ENCODE measurements at regions not wholly inside any gene's neighbourhood (a gene's known extent, or its start where the extent isn't known, plus 50 kb on each side); places are given as distances from the start of the nearest gene placed in this dataset.

- DNase-seq: no peak
Observed at GRCh38 chr2:24439971-24440340, 51.1 kb upstream of the NCOA1 start.

DNA sequence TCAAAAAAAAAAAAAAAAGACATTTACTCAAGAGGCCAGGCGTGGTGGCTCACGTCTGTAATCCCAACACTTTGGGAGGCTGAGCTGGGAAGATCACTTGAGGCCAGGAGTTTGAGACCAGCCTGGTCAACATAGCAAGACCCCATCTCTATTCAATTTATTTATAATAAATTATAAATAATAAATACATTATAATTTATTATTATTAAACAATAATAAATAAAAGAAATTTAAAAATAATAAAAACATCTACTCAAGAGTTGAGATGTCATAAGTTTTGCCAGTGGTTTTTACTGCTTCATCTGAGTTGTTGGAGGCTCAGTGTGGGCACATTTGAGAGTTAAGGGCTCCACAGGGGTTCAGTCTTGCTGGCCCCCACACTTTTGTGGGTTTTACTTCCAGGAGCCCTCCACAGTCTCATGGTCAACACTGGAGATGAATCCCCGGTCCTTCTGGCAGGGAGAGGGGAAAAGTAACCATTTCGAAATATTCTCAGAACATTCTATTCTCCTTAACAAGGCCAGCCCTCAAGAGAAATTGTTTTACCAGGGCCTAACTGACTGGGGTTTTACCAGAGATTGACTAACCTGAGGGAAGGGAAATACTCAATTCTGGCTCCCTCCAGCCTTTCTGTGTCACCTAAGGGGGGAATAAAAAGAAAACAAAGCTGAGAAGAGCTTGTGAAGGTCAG lies 51.6 kb upstream of the NCOA1 start:
- DNase-seq: no peak

DNA sequence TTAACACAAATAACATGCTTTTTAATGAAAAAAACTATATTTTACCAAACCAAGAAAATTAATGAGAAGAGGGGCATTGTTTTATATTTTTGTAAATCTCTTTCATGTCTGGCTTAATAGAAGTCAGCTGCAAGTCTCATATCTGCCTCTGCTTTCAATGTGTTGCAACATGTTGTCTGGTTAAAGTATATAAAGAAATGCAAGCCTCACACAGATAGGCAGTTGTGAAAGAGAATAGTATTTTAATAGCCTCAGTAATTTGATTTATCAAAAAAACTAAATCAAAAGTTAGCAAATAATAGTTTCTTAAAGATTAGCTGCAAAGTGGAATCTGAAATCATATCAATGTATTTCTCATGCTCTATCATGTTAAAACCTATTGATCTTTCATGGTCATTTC lies 52.9 kb upstream of the NCOA1 start:
- no peak for DNase-seq

DNA sequence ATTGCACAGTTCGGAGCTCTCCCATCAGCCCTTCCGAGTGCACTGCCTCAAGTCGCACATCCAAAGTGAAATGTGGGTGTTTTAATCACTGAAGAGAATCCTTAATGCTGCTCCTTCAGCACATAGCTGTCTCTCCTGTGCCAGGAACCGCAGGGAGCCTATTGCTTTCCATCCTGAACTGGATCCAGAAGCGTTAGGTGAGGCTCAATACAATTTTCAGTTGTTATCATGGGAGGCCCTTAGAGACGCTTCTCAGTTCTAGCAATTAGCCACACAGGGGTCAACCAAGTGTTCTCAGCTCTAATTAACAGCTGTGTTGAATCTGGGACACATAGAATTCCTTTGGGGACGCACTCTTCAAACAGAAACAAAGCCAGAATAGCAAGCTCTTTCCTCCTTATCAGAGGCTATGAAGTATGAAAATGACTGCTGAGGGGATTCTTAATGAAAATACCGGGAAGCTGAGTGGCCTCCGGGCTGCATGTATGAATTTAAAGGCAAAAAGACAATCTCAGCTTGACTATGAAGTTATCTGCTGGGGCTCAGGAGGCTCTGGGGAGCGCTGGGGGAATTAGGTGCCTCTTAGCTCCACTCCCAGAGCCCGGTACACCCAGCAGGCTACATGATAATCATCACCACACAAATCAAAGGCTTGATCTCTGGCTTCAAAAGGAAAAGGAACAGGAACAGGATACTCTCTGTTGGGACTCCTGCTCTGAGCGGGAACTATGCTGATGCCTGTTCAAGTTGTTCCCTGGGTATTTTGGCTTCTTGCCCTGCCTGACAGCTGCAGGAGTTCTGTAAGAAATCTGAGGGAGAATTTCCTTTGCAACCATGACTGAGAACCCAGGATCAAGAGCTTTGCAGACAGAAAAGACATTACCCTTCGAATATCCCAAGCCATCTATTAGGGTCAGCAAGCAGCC lies 55.4 kb upstream of the NCOA1 start:
- no peak for DNase-seq

GRCh38 chr2:24434541-24434940 lies 56.5 kb upstream of the NCOA1 start:
- DNase-seq: no peak

DNA sequence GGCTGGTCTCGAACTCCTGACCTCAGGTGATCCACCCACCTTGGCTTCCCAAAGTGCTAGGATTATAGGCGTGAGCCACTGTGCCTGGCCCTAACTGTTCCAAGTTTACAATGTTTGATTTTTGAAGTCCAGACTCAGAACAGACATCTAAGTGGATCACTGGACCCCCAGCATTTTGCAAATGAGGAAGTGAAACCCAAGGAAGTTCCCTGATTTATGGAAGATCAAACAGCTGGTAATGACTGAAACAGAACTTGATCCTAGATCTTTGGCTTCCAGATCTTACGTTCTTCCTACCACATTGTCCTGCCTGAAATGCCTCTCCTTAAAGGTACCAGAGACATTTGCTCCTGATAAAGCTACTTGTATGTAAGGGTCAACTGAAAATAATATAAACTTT lies 58.3 kb upstream of the NCOA1 start:
- no peak for DNase-seq

DNA sequence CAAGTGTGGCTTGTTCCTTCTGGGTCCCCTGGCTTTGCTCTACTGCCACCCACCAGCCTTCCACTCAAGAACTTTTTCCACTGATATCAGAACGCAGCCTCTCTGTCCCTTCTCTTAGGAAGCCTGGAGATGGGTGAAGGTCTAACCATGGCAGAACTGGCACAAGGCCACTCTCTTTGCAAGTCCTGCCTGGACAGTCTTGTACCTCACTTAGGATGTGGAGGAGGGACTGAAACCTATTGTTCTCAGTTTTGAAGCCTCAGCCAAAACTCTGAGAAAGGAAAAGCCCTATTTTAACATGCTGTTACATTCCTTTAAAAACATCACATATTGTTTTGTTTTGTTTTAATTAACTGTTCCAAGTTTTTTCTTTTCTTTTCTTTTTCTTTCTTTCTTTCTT lies 58.9 kb upstream of the NCOA1 start:
- no peak for DNase-seq

DNA sequence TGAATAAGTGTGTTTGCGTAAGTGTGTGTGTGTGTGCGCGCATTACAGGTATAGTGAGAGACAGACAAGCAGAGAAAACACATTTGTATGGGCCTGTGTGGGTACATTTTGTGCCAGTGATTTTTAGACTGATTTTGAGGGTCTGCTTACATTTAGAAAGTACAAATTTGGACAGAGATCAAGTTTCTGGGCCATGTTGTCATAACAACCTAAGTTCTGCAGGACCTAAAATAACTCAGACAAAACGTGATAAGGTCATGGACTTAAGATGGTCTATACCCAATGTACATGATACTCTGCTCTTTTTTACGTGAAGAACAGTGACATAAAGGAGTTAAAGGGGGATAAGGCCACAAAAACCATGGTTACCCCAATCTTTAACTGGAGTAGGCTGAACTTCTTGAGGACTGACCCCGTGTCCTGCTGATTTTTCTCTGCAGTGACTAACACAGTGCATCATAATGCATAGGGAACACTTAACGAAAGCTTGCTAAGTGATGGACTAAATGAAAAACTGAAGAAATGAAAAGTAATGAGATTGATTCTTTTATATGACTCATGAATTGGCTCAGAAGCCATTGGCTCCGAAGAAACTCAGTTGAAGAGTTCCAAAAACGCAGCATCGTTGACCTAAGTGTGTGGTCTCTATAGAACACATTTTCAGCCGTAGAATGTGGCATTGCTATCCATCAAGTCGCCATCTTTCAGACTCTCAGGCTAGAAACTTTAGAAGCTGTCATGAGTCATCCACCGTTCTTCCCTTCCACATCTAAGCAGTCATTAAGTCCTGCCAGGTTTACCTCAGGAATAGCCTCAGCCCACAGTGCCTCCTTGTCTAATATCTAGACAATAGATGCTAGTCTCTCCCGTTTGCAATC lies 61.6 kb upstream of the NCOA1 start:
- DNase-seq: no peak

- DNase-seq: no peak
Observed at GRCh38 chr2:24424387-24424786, 64.1 kb upstream of the ITSN2 start.

- DNase-seq: no peak
Observed at GRCh38 chr2:24423095-24423494, 62.8 kb upstream of the ITSN2 start.

DNA sequence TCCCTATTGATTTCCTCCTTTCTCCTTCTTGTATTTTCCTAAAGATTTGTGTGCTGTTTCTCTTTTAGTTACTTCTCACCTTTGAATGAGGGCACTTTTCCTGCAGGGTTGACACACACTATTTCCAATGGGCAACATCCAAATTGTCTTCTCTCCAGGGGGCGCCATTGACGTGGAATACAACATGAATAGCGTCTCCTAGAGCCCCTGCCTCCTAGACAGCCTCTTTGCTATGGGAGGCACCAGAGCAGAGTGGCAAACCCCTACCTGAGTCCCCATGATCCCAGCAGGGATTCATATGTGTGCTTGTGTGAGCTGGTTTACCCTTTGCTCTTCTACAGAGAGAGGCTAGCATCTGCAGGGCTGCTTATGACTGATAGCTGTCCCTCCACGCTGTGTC lies 61.3 kb upstream of the ITSN2 start:
- DNase-seq: no peak

- no peak for DNase-seq
Observed at GRCh38 chr2:24420373-24420772, 60.0 kb upstream of the ITSN2 start.

GRCh38 chr2:24418166-24418841 lies 58.0 kb upstream of the ITSN2 start:
- DNase-seq: no peak

GRCh38 chr2:24412812-24413211 lies 52.5 kb upstream of the ITSN2 start:
- no peak for DNase-seq

- no peak for DNase-seq
Observed at GRCh38 chr2:24411488-24412151, 51.3 kb upstream of the ITSN2 start.

GRCh38 chr2:24410976-24411375 lies 50.6 kb upstream of the ITSN2 start:
- no peak for DNase-seq

DNA sequence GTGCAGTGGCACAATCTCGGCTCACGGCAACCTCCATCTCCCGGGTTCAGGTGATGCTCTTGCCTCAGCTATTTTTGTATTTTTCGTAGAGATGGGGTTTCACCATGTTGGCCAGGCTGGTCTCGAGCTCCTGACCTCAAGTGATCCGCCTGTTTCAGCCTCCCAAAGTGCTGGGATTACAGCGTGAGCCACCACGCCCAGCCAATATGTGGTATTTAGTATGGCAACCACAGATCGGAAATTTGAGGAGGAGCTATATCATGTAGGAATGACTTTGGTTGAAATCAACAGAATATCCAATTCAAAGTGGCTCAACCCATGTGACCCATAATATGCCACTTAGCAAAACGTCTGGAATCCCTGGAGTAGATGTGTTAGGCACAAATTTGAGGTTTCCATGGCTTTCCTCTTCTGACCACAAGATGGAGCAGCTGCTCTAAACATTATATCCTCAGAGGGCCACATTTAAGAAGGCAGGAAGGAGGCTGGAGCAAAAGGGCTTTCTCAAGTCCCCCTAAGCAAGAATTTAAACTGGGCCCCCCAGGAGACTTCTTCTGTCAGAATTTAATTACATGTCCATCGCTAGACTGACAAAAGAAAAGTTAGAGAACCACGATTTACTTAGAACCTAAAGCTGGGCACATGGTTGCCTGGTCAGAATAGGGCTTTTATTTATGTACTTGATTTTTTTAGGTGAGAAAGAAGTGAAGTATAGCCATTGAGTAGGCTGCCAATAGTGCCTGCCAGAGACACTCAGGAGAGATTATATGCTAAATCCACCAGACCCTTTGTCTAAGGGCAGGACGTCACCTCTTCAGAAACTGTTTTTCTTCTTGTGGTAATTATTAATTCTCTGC lies 49.6 kb upstream of the ITSN2 start:
- peak; percentile 29 to 68 for DNase-seq
